Stimulated activated CD4-positive, alpha-beta T cell treated with anti-CD3 and anti-CD28 coated beads, Interleukin-2, amount 100 ng/mL, for 48 hours (primary cell): ENCODE measurements at regions not wholly inside any gene's neighbourhood (a gene's known extent, or its start where the extent isn't known, plus 50 kb on each side); places are given as distances from the start of the nearest gene placed in this dataset.

Experiments
- DNase-seq, 2 donors: peaks; one replicate each; pipeline ENCODE4 v3.0.0-alpha.2; 2020

GRCh38 chr2:105592288-105592687 lies 152.4 kb upstream of the NCK2 start:
- DNase-seq: no peak

GRCh38 chr2:105590780-105591660 lies 153.7 kb upstream of the NCK2 start:
- no peak for DNase-seq

- DNase-seq: no peak
These were observed 156.1 kb upstream of the NCK2 start for GRCh38 chr2:105588581-105588980.

- DNase-seq: no peak
These were observed 157.1 kb upstream of the NCK2 start for GRCh38 chr2:105587637-105588036.

- no peak for DNase-seq
These were observed 160.2 kb upstream of the NCK2 start for GRCh38 chr2:105584435-105585010.

GRCh38 chr2:105582952-105583660 lies 161.6 kb upstream of the NCK2 start:
- no peak for DNase-seq

GRCh38 chr2:105581555-105581944 lies 163.2 kb upstream of the NCK2 start:
- no peak for DNase-seq

- no peak for DNase-seq
These were observed 163.7 kb upstream of the NCK2 start for GRCh38 chr2:105580870-105581554.

- DNase-seq: no peak
These were observed 164.5 kb upstream of the NCK2 start for GRCh38 chr2:105580216-105580615.

GRCh38 chr2:105578166-105578565 lies 166.5 kb upstream of the NCK2 start:
- no peak for DNase-seq

GRCh38 chr2:105577762-105578161 lies 166.9 kb upstream of the NCK2 start:
- DNase-seq: no peak

- DNase-seq: no peak
These were observed 168.1 kb upstream of the NCK2 start for GRCh38 chr2:105576440-105577241.

GRCh38 chr2:105576050-105576439 lies 168.7 kb upstream of the NCK2 start:
- DNase-seq: no peak

- DNase-seq: no peak
These were observed 169.2 kb upstream of the NCK2 start for GRCh38 chr2:105575499-105576025.

- no peak for DNase-seq
These were observed 169.8 kb upstream of the NCK2 start for GRCh38 chr2:105574796-105575344.

- DNase-seq: no peak
These were observed 170.6 kb upstream of the NCK2 start for GRCh38 chr2:105573910-105574655.

GRCh38 chr2:105573490-105573889 lies 171.2 kb upstream of the NCK2 start:
- DNase-seq: no peak

GRCh38 chr2:105571445-105571987 lies 172.7 kb upstream of the FHL2 start:
- DNase-seq: no peak

- no peak for DNase-seq
These were observed 171.9 kb upstream of the FHL2 start for GRCh38 chr2:105570757-105571156.

- no peak for DNase-seq
These were observed 171.5 kb upstream of the FHL2 start for GRCh38 chr2:105570326-105570725.

- DNase-seq: no peak
These were observed 170.8 kb upstream of the FHL2 start for GRCh38 chr2:105569606-105570005.
